ENCODE measurements at regions not wholly inside any gene's neighbourhood (a gene's known extent, or its start where the extent isn't known, plus 50 kb on each side); places are given as distances from the start of the nearest gene placed in this dataset.
"Not testable (repeated sequence)": the region's sequence is repeated elsewhere in the genome, so short reads cannot be mapped to it uniquely, and the experiment has no call there.

GRCh38 chr1:20432341-20432740 is 53.7 kb downstream of the CAMK2N1 start:
- DNase-seq = no peak

DNA sequence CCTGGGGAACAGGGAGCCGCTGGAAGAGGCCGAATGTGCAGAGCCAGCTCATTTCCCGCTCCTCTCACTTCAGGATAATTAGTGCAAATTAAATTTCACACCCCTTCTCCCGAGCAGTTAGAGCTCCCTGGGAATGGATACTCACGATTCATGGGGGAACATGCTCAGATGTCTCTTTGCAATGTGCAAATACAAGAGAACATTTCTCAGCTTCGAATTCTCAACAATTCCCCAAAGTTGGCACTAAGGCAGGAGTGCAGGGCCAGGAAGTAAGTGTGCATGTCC is 54.9 kb downstream of the CAMK2N1 start:
- no peak for DNase-seq

DNA sequence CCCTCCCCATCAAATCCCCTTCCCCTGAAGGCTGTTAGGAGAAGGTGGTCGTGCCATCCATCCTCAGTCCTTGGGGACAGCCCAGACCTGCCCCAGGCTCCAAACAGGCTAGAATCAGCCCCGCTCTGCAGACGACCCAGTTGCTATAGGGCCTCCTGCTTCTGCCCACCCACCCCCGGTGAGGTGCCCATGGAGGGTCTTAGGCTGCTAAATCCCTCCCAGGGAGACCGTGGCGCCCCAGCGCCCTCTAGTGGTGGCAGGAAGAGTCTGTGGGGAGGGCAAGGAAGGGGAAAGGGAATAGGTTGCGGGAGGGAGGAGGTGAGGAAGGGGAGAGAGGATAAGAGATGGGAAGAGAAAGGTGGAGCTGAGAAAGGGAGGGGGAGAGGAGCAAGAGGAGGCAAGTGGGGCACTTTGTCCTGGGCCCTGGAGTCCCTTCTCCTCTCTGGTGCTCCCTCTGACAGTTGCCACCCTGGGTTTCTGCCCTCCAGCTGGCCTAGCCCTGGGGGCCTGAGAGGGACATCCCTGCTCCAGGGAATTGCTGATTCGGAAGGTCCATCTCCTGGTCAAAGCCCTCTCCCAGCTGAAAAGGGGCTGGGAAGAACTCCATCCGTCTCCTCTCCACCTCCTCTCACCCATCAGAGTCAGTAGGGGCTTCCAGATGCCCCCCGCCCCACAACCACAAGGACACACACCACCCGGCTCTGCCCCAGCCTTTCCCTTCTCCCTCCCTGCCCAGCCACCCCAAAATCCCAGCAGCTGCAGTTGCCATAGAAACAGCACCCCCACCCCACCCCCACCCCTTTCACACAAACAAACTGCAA is 55.4 kb downstream of the CAMK2N1 start:
- peak in 1 of 2 experiments; percentile 2 for DNase-seq

DNA sequence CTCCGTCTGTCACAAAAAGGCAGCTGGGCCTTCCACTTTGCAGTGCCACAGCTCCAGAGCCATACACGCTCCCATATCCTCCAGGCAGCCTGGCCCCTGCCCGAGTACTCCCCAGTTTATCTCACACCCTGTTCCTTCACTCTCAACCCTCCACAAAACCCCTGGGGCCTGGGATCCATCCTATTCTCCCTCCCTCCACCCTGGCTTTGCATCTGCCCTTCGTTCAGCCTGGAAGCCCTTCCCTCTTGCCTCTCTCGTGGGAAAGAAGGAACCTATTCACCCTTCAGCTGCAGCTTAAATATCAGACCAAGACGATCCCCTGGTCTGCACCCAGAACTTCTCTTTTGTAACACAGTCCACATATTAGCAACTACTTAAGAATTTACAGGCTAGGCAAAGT is 56.7 kb downstream of the CAMK2N1 start:
- no peak for DNase-seq

DNA sequence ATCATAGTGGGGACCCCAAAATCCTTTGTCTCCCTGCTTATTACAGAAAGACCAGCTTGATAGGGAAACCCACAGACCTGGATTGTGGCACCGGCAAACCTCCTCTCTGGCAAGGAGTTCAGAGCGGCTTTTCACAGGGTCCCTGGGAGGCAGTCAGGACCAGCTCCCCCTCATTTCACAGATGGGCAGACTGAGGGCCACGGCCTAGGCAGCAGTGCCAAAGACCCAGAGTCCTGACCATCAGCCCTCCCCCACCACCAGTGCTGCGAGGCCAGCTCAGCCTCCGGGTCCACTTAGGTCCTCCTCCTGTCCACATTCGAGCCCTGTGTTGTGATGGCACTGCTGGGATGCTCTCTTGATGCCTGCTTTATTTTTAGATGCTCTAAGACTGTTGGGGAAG is 57.2 kb downstream of the CAMK2N1 start:
- no peak for DNase-seq

- DNase-seq = peak in 1 of 2 experiments; percentile 43
These were observed 59.1 kb downstream of the CAMK2N1 start for GRCh38 chr1:20426923-20427322.

GRCh38 chr1:20426371-20426770 is 59.6 kb downstream of the CAMK2N1 start:
- no peak for DNase-seq

- DNase-seq = no peak
These were observed 60.4 kb downstream of the CAMK2N1 start for GRCh38 chr1:20425622-20426021.

DNA sequence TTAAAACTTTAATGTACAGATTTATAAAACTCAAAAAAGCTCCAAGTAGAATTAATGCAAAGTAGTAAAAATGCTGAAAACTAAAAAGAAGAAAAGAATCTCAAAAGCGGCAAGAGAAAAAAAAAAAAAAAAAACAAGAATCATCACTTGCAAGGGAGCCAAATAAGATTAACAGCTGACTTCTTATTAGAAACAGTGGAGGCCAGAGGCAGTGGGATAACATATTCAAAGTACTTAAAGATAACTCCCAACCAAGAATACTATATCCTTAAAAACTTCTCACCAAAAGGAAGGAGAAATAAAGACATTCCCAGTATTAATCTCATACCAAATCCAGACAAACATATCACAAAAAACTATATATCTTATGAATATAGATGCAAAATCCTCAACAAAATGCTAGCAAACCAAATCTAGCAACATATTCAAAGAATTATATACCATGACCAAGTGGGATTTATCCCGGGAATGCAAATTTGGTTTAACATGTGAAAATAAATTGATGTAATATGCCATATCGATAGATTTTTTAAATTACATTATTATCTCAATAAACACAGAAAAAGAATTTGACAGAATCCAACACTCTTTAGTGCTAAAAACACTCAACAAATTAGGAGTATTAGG is 62.7 kb downstream of the CAMK2N1 start:
- peak in 1 of 2 experiments; percentile 6 for DNase-seq

GRCh38 chr1:20421441-20421840 is 64.6 kb downstream of the CAMK2N1 start:
- no peak for DNase-seq

DNA sequence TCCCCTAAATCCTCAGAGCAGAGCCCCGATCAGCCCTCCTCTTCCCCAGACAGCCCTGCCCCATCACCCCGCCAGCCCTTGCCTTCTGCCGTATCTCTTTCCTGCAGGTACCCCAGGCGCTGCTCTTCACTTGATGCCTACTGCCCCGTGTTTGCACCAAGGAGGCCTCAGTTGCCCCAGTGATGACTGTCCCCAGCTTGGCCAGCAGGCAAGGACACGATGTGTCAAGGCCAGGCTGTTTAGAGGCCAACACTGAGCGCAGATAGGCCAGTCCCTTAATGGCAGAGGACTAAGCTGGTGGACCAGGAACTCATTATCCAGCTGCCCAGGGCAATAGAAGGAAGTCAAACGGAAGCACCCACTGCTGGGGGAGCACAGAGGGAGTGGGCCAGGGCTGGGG is 68.4 kb downstream of the CAMK2N1 start:
- no peak for DNase-seq

DNA sequence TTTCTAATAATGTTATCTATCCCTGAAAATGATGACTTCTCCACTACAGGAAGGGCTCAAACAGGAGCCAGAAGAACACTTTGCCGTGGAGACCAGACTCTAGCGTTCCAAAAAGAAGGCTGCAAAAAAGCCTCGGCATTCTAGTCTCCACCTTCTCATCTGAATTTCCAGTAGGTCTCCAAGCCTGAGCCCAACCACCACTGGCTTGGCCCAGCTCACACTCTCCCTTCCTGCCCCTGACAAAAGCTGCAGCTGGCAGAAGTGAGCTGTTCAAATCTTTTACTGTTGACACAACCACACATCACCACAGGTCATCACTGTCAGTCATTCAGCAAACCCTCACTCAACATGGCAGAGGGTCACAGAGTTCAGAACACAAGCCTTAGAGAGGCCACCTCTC is 69.3 kb downstream of the CAMK2N1 start:
- no peak for DNase-seq

DNA sequence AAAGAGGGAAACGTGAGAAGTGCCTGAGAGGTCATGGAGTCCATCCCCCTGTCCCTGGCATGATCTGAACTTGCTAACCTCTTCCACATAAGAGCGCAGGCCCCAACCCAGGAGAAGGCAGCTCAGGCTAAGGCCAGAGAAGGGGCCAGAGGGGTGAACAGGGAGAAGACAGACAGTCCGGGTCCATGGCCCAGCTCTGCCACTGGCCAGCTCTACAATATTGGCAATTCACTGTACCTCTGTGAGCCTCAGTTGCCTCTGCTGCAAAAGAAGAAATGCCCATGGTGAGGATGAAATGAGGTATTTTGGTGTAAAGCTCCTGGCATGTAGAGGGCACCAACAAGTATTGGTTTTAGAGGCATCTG is 72.3 kb downstream of the CAMK2N1 start:
- DNase-seq = no peak

DNA sequence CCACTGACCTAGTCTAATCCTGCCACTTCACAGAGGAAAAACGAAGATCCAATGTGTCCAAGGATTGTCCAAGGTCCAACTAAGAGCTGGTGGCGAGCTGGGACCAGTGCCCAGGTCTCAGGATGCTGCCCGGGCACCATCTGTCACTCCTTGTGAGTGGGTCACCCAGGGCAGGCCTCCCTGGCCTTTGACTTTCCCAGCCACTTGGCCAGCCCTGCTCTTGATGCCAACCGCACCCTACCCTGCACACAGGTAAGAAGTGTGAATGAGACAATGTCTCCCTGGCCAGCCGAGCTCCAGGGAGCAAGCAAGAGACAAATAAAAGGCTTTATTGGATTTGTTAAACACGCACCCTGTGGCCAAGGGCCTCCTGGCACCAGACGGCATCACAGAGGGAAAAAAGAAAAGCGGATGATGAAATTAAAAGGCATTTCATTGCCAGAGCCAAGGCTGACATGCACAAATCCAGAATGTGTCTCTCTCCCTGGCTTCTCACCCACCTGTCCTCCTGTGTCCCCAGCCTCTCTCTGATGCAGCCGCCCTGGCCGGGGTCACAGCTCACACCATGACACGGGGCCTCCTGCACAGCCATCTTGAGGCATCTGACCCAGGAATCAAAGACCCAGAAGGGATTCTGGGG is 72.8 kb downstream of the CAMK2N1 start:
- no peak for DNase-seq

GRCh38 chr1:20411196-20411980 is 74.6 kb downstream of the CAMK2N1 start:
- DNase-seq = peak; percentile 37 to 57

DNA sequence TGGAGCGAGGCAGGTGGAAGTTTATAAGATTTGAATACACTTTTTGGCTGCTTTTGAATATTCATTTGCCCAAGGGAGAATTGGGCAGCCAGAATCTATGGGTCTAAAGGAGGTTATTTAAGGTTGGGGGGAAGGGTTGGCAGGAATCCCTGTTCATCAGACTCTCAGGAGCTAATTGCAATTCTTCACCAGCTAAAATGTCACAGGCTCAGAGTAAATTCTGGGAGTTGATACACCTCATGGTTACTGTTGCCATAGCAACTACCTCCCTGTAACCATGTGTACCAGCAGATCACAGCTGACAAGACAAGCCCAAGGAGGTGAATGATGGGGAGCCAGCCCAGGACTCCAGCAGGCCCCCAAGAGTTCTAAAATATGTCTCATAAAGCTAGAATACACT is 75.5 kb downstream of the CAMK2N1 start:
- no peak for DNase-seq

GRCh38 chr1:20409971-20410370 is 76.0 kb downstream of the CAMK2N1 start:
- DNase-seq = no peak

GRCh38 chr1:20409012-20409411 is 77.0 kb downstream of the CAMK2N1 start:
- no peak for DNase-seq

DNA sequence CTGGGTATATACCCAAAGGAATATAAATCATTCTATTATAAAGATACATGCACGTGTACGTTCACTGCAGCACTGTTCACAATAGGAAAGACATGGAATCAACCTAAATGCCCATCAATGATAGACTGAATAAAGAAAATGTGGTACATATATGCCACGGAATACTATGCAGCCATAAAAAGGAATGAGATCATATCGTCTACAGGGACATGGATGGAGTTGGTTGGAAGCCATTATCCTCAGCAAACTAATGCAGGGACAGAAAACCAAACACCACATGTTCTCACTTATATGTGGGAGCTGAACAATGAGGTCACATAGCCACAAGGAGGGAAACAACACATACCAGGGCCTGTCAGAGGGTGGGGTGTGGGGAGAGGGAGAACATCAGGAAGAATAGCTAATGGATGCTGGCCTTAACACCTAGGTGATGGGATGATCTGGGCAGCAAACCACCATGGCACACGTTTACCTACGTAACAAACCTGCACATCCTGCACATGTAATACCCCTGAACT is 77.8 kb downstream of the CAMK2N1 start:
- DNase-seq = not testable (repeated sequence)

- DNase-seq = no peak
These were observed 80.0 kb downstream of the CAMK2N1 start for GRCh38 chr1:20405893-20406604.

DNA sequence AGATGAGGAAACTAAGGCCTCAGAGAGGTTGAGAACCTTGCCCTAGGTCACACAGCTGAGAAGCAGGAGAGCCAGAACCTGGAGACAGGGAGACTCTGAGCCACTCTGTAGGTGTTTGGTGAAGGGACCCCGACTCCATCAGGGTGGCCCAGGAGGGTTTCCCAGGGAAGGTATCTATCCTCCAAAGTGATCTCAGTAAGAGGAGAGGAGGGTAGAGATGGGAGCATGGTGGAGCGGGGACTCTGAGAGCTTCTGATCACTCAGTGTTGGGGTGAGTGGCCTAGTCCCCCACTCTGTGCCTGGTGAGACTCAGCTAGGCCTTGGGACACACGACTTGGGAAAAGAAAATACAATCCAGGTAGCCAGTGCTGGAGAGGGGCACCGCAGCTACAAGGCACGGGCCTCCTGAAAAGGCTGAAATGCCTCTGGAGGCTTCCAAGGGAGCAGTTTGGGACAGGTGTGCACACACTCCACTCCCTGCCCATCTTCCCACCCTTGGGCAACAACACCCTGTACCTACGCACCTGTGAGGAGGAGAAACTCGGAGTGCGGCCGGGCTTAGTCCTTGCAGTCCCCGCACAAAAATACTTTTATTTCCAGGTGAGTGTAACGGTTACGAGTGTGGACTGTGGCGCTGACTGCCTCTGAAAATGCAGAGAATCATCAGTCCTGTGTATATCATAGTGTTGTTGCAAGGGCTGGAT is 80.8 kb downstream of the CAMK2N1 start:
- no peak for DNase-seq
